ENCODE measurements at regions not wholly inside any gene's neighbourhood (a gene's known extent, or its start where the extent isn't known, plus 50 kb on each side); places are given as distances from the start of the nearest gene placed in this dataset.

DNA sequence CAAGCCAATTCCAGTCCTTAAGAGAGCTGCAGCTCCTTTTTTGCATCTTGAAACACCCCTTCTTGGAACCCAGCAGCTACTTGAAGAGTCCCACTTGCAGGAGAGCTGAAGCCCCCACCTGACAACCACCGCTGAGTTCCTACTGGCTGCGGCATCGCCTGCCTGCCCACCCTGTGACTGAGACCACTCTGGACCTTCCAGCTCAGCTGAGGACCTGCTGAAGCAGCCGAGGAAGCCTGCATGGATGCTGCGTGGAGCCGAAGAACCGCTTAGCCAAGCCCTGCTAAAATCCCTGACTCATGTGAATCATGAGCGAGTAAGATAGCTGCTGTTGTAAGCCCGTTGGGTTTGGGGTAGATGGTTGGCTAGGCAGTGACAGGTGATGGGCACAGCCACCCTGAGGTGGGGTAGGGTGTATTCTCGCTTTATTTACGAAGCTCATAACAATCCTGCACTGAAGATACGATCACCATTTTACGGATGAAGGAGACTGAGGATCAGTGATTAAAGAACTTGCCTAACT is 78.4 kb downstream of the INHBB start:
- TF ChIP-seq CEBPB (IDR thresholded peaks at IDR 0.05) (no peak), EP300 (IDR thresholded peaks at IDR 0.05; ENCODE audit: borderline replicate concordance) (no peak), RAD21 (IDR thresholded peaks at IDR 0.05; ENCODE audit: low read depth) (no peak), YY1 (IDR thresholded peaks at IDR 0.05; ENCODE audit: low read depth) (no peak), TAF1 (IDR thresholded peaks at IDR 0.05; ENCODE audit: low read depth) (no peak)
